WTC11 (cell line): ENCODE measurements at regions not wholly inside any gene's neighbourhood (a gene's known extent, or its start where the extent isn't known, plus 50 kb on each side); places are given as distances from the start of the nearest gene placed in this dataset.

Experiments used
- CREB1 ChIP-seq: sonication (generic); formaldehyde crosslinking; IDR thresholded peaks from 2 replicates; pipeline ENCODE4 v1.8.0; 2023; ENCODE audit warnings: mild to moderate bottlenecking, missing genetic modification reagents
- TCF7 ChIP-seq: sonication (generic); formaldehyde crosslinking; IDR thresholded peaks from 2 replicates; pipeline ENCODE4 v1.8.0; 2022; ENCODE audit warnings: mild to moderate bottlenecking, low read depth, missing genetic modification reagents, moderate library complexity
- TF ChIP-seq, protein P1 (sequence below): fragments of 200-600 bp; IDR thresholded peaks from 2 replicates; pipeline ENCODE4 v1.8.0; 2022; ENCODE audit warnings: antibody characterized with exemption

DNA sequence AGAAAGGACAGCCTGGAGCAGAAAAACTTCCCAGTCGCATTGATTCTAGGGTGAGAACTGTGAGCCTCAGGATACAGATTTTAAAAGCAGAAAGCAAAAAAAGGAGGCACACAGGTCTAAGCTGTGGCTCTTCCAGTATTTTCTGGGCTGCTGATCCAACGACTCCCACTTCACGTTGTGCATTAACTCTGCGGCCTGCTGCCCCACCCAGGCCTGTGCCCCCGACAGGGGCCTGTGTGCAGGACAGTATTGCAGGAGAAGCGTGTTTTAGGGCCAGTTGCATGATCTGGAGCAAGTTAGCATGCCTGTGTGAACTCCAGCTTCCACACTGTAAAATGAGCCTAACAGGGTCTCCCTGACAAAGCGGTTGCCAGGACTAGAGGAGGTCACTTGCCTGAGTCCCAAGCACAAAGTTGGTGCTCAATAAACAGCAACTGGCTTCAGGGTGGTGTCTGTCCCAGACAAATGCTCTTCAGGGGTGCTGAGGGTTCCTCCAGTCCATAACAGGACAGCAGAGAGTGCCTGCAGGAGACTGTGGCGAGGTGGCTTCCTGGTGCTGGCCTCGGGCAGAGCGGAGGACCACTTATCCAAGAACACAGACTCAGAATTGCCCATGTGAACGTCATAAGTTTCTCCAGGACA is 66.8 kb upstream of the RAB4A start:
- TF ChIP-seq, protein P1, sequence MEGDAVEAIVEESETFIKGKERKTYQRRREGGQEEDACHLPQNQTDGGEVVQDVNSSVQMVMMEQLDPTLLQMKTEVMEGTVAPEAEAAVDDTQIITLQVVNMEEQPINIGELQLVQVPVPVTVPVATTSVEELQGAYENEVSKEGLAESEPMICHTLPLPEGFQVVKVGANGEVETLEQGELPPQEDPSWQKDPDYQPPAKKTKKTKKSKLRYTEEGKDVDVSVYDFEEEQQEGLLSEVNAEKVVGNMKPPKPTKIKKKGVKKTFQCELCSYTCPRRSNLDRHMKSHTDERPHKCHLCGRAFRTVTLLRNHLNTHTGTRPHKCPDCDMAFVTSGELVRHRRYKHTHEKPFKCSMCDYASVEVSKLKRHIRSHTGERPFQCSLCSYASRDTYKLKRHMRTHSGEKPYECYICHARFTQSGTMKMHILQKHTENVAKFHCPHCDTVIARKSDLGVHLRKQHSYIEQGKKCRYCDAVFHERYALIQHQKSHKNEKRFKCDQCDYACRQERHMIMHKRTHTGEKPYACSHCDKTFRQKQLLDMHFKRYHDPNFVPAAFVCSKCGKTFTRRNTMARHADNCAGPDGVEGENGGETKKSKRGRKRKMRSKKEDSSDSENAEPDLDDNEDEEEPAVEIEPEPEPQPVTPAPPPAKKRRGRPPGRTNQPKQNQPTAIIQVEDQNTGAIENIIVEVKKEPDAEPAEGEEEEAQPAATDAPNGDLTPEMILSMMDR, result no peak
- TF ChIP-seq TCF7 (CRISPR knock-in tag), result no peak
- no peak for TF ChIP-seq CREB1 (CRISPR knock-in tag)
